A549 (cell line): ENCODE measurements at regions not wholly inside any gene's neighbourhood (a gene's known extent, or its start where the extent isn't known, plus 50 kb on each side); places are given as distances from the start of the nearest gene placed in this dataset.

Experiments used
- ATAC-seq, 2 experiments: fragments of 200-7000 bp in 1 of 2; fragments of >200 bp in 1 of 2; cut with Nextera tagmentation in 1 of 2; cut with Tn5 transposase in 1 of 2; 3 replicates each; pipeline versions ENCODE4 v1.8.0 to v1.9.1; 2018 to 2020; ENCODE audit warnings: mild to moderate bottlenecking in 1 of 2, moderate library complexity in 1 of 2
- CTCF ChIA-PET: fragments of 300-600 bp; sonication (Branson Sonifier 250); formaldehyde crosslinking; extraction: SDS; loops from one replicate; lab custom pipeline; 2021; ENCODE audit warnings: antibody characterized with exemption, inconsistent platforms; lab: Yijun Ruan, JAX
- POLR2A ChIA-PET: fragments of 350-600 bp; formaldehyde crosslinking; extraction: SDS; loops from one replicate; lab custom pipeline; 2021; ENCODE audit warnings: antibody characterized with exemption, inconsistent platforms; lab: Yijun Ruan, JAX
- DNase-seq, 2 experiments: peaks; one replicate each; pipeline versions ENCODE4 v3.0.0 to v3.0.0-alpha.2; 2011 to 2016; ENCODE audit warnings: low read depth in 1 of 2, low spot score in 1 of 2
- FAIRE-seq: peaks from 2 replicates; lab custom pipeline; 2011; peaks lifted over from hg19 to GRCh38; lab: Jason Lieb, UNC
- H3K27ac ChIP-seq, 2 experiments: fragments of >200 bp; sonication (Bioruptor Twin); formaldehyde crosslinking; 3 replicates each; pipeline ENCODE4 v1.5.1; 2016 to 2017
- H3K4me1 ChIP-seq: fragments of >200 bp; sonication (Bioruptor Twin); formaldehyde crosslinking; 3 replicates; pipeline ENCODE4 v1.6.1; 2016
- H3K4me2 ChIP-seq: fragments of >200 bp; sonication (Bioruptor Twin); formaldehyde crosslinking; 3 replicates; pipeline ENCODE4 v1.6.1; 2016
- H3K4me3 ChIP-seq: fragments of >200 bp; sonication (Bioruptor Twin); formaldehyde crosslinking; 3 replicates; pipeline ENCODE4 v1.5.1; 2016
- H3K9me3 ChIP-seq: fragments of >200 bp; sonication (Bioruptor Twin); formaldehyde crosslinking; 3 replicates; pipeline ENCODE4 v1.6.1; 2016
- BHLHE40 ChIP-seq: IDR thresholded peaks from 2 replicates; pipeline ENCODE4 v1.6.1; 2012; ENCODE audit warnings: low read depth, low read length, inconsistent platforms
- CHD2 ChIP-seq: fragments of 150-350 bp; IDR thresholded peaks from 2 replicates; pipeline ENCODE4 v1.6.1; 2014; ENCODE audit warnings: low read length; ENCODE audit not compliant: partially characterized antibody
- CHD4 ChIP-seq: fragments of 200-600 bp; sonication (generic); IDR thresholded peaks from 2 replicates; pipeline ENCODE4 v1.6.1; 2016; ENCODE audit warnings: antibody characterized with exemption, mild to moderate bottlenecking, borderline replicate concordance
- EHF ChIP-seq: fragments of 250-450 bp; sonication (Bioruptor Pico); IDR thresholded peaks from 2 replicates; pipeline ENCODE4 v1.5.0; 2020; ENCODE audit warnings: mild to moderate bottlenecking
- ESRRA ChIP-seq: fragments of 150-350 bp; IDR thresholded peaks from 2 replicates; pipeline ENCODE4 v1.6.1; 2014; ENCODE audit warnings: mild to moderate bottlenecking, low read length, borderline replicate concordance
- FOSB ChIP-seq: fragments of 250-450 bp; sonication (Bioruptor Pico); IDR thresholded peaks from 2 replicates; pipeline ENCODE4 v1.5.0; 2020; ENCODE audit warnings: mild to moderate bottlenecking, moderate library complexity
- FOSL2 ChIP-seq, 2 experiments: fragments of 450-650 bp in 1 of 2; fragments of >200 bp in 1 of 2; sonication (Bioruptor Twin) in 1 of 2; formaldehyde crosslinking; IDR thresholded peaks; 2 replicates each; pipeline versions ENCODE4 v1.5.0 to v1.6.1; 2016 to 2020; ENCODE audit warnings: mild to moderate bottlenecking in 1 of 2, moderate library complexity in 1 of 2
- HEYL ChIP-seq: fragments of 250-450 bp; sonication (Bioruptor Pico); IDR thresholded peaks from 2 replicates; pipeline ENCODE4 v1.8.0; 2021; ENCODE audit warnings: mild to moderate bottlenecking, moderate library complexity
- HOXB13 ChIP-seq: fragments of 250-450 bp; sonication (Bioruptor Pico); IDR thresholded peaks from 2 replicates; pipeline ENCODE4 v1.5.0; 2020; ENCODE audit warnings: low read depth, mild to moderate bottlenecking, moderate library complexity
- MAFK ChIP-seq: fragments of 450-650 bp; IDR thresholded peaks from 2 replicates; pipeline ENCODE4 v1.6.1; 2014; ENCODE audit not compliant: partially characterized antibody
- NR3C1 ChIP-seq: fragments of >200 bp; sonication (Bioruptor Twin); formaldehyde crosslinking; IDR thresholded peaks from 3 replicates; pipeline ENCODE4 v1.6.1; 2017
- RAD21 ChIP-seq, 2 experiments: fragments of >200 bp in 1 of 2; sonication (Bioruptor Twin) in 1 of 2; formaldehyde crosslinking in 1 of 2; IDR thresholded peaks in 1 of 2; conservative IDR thresholded peaks in 1 of 2; 2 replicates in 1 of 2; 3 replicates in 1 of 2; pipeline ENCODE4 v1.6.1; 2012 to 2018; ENCODE audit warnings: inconsistent platforms in 1 of 2
- RFX5 ChIP-seq: fragments of 450-650 bp; IDR thresholded peaks from 2 replicates; pipeline ENCODE4 v1.7.1; 2014; ENCODE audit warnings: antibody characterized with exemption, mild to moderate bottlenecking, moderate library complexity
- RNF2 ChIP-seq: fragments of 200-600 bp; sonication (generic); IDR thresholded peaks from 2 replicates; pipeline ENCODE4 v1.6.1; 2016; ENCODE audit warnings: low read depth, mild to moderate bottlenecking, antibody characterized with exemption, moderate library complexity, borderline replicate concordance
- SREBF2 ChIP-seq: fragments of 450-650 bp; IDR thresholded peaks from 2 replicates; pipeline ENCODE4 v1.6.1; 2014; ENCODE audit warnings: mild to moderate bottlenecking, moderate library complexity
- ZFP36 ChIP-seq: fragments of 450-650 bp; IDR thresholded peaks from 2 replicates; pipeline ENCODE4 v1.6.1; 2014; ENCODE audit warnings: borderline replicate concordance; ENCODE audit not compliant: partially characterized antibody
- WGBS: methylation state at CpG from one replicate; pipeline ENCODE4 v1.1.6; 2017; ENCODE audit errors: missing lambda C conversion rate; 5-methylcytosine and 5-hydroxymethylcytosine counted together
- TF ChIP-seq, protein P1 (sequence below): IDR thresholded peaks from 2 replicates; pipeline ENCODE4 v1.6.1; 2012
- TF ChIP-seq, protein P2 (sequence below): fragments of 250-450 bp; sonication (Bioruptor Pico); IDR thresholded peaks from 2 replicates; pipeline ENCODE4 v1.5.0; 2020; ENCODE audit warnings: low read depth, mild to moderate bottlenecking, moderate library complexity
- TF ChIP-seq, protein P3 (sequence below): fragments of >200 bp; sonication (Bioruptor Twin); formaldehyde crosslinking; IDR thresholded peaks from 2 replicates; pipeline ENCODE4 v1.6.1; 2016

DNA sequence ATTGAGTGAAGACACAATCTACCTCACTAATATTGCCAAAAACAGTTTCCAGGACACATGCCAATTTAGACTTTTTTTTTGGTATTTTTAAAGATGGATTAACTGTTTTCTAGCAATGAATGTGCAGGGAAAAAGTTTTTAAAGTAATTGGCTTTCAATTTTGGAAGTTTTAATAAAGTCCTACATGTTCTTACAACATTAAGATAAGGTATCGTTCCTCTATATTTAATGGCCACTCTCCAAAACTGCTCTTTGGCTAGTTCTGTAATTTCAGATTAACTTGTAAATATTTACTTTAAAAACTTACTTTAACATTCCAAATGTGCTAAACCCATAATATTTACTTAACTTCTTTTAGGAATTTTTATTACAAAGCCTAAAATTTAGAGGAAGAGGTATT is 1332.2 kb upstream of the PRMT6 start:
- FAIRE-seq: no peak
- no peak overlapping the region for H3K4me3 ChIP-seq
- ChIA-PET CTCF (no interaction called here), POLR2A (no interaction called here)
- no peak overlapping the region for H3K4me2 ChIP-seq
- no peak for DNase-seq
- no peak overlapping the region for H3K27ac ChIP-seq
- WGBS: 3% methylated on average over 1 of the region's 1 CpG
- no peak for ATAC-seq
- TF ChIP-seq EHF (CRISPR knock-in tag) (no peak), CHD4 (no peak)
- H3K4me1 ChIP-seq: no peaks in the 10 kb centered on the region
- H3K9me3 ChIP-seq: no peaks in the 10 kb centered on the region

DNA sequence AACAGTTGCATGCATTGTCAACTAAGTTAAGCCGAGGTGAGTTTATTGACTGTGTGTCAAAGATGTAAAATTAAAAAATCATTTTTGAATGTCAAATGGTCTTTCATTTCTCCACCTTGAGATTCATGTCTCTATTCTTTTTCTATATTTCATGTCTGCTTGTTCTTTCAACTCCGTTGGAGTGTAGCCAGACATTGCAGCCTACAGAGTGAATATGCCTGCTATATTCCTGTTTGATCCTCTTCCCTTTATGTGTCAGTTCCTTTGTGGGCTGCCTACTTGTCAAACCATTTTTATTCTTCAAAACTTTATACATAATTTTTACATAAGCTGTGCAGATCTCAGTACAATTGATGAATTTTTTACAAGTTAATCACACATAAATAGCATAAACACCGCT is 1325.8 kb upstream of the PRMT6 start:
- TF ChIP-seq BHLHE40: no peak
- TF ChIP-seq, all 56 proteins: peak for 0
- Histone ChIP-seq H3K4me2 (no peak overlapping the region), H3K9me3 (no peaks in the 10 kb centered on the region), H3K4me3 (no peak overlapping the region), H3K27ac (no peak overlapping the region), H3K4me1 (no peaks in the 10 kb centered on the region)
- DNase-seq: no peak
- FAIRE-seq: no peak
- CTCF ChIA-PET: no interaction called here
- POLR2A ChIA-PET: no interaction called here
- no peak for ATAC-seq
- WGBS: 13% methylated on average over 3 of the region's 3 CpGs

DNA sequence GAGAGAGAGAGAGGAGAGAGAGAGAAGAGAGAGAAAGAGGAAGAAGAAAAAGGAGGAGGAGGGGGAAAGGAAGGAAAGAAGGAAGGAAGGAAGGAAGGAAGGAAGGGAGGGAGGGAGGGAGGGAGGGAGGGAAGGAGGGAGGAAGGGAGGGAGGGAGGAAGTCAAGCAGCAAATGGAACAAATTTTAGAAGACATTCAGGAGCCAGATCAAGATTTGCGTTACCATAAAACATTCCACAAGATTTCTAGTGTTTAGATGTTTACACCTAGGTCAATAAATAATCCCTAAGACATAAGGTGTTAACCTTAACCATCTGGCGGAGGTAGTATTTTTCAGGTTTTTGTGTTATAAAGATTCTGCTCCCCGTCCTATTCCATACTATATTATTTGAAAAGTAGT is 1320.1 kb upstream of the PRMT6 start:
- Histone ChIP-seq H3K4me1 (no peaks in the 10 kb centered on the region), H3K27ac (no peak overlapping the region), H3K4me2 (no peak overlapping the region), H3K9me3 (no peaks in the 10 kb centered on the region), H3K4me3 (no peak overlapping the region)
- TF ChIP-seq FOSB: no peak
- no peak for TF ChIP-seq RFX5
- TF ChIP-seq CHD4: no peak
- TF ChIP-seq NR3C1: no peak
- TF ChIP-seq, protein P1, sequence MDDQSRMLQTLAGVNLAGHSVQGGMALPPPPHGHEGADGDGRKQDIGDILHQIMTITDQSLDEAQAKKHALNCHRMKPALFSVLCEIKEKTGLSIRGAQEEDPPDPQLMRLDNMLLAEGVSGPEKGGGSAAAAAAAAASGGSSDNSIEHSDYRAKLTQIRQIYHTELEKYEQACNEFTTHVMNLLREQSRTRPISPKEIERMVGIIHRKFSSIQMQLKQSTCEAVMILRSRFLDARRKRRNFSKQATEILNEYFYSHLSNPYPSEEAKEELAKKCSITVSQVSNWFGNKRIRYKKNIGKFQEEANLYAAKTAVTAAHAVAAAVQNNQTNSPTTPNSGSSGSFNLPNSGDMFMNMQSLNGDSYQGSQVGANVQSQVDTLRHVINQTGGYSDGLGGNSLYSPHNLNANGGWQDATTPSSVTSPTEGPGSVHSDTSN: no peak
- no peak for TF ChIP-seq ESRRA
- no peak for TF ChIP-seq HOXB13 (CRISPR knock-in tag)
- no peak for TF ChIP-seq FOSL2 (IDR thresholded peaks at IDR 0.05)
- TF ChIP-seq FOSL2 (CRISPR knock-in tag; IDR thresholded peaks at IDR 0.05): no peak
- no peak for TF ChIP-seq RAD21 (conservative IDR thresholded peaks at IDR 0.05 in 1 of 2, IDR thresholded peaks at IDR 0.05 in 1 of 2)
- TF ChIP-seq ZFP36: no peak
- TF ChIP-seq HEYL (CRISPR knock-in tag): no peak
- TF ChIP-seq, protein P2, sequence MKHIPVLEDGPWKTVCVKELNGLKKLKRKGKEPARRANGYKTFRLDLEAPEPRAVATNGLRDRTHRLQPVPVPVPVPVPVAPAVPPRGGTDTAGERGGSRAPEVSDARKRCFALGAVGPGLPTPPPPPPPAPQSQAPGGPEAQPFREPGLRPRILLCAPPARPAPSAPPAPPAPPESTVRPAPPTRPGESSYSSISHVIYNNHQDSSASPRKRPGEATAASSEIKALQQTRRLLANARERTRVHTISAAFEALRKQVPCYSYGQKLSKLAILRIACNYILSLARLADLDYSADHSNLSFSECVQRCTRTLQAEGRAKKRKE (CRISPR knock-in tag): no peak
- TF ChIP-seq CHD2: no peak
- no peak for TF ChIP-seq MAFK
- no peak for TF ChIP-seq SREBF2
- no peak for TF ChIP-seq RNF2
- DNase-seq: no peak
- no peak for FAIRE-seq
- POLR2A ChIA-PET: no interaction called here
- ATAC-seq: no peak
- CTCF ChIA-PET: no interaction called here
- 19% methylated on average over 3 of the region's 3 CpGs for WGBS

DNA sequence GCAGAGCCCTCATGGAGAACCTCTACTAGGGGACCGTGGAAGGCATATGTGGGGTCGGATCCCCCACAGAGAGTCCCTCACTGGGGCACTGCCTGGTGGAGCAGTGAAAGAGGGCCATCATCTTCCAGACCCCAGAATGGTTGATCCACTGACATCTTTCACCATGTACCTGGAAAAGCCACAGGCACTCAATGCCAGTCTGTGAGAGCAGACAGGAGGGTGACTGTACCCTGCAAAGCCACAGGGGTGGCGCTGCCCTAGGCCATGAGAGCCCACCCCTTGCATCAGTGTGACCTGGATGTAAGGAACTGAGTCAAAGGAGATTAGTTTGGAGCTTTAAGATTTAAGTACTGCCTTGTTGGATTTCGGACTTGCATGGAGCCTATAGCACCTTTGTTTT is 1276.7 kb upstream of the PRMT6 start:
- TF ChIP-seq, protein P3, sequence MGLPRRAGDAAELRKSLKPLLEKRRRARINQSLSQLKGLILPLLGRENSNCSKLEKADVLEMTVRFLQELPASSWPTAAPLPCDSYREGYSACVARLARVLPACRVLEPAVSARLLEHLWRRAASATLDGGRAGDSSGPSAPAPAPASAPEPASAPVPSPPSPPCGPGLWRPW: no peak
- POLR2A ChIA-PET: no interaction called here
- H3K27ac ChIP-seq: no peak overlapping the region
- CTCF ChIA-PET: no interaction called here
- H3K4me1 ChIP-seq: no peaks in the 10 kb centered on the region
- no peak for DNase-seq
- no peaks in the 10 kb centered on the region for H3K9me3 ChIP-seq
- ATAC-seq: no peak
- FAIRE-seq: no peak
- no peak overlapping the region for H3K4me2 ChIP-seq
- WGBS: 0% methylated on average over 4 of the region's 4 CpGs
- H3K4me3 ChIP-seq: no peak overlapping the region
